ENCODE measurements at regions not wholly inside any gene's neighbourhood (a gene's known extent, or its start where the extent isn't known, plus 50 kb on each side); places are given as distances from the start of the nearest gene placed in this dataset.

DNA sequence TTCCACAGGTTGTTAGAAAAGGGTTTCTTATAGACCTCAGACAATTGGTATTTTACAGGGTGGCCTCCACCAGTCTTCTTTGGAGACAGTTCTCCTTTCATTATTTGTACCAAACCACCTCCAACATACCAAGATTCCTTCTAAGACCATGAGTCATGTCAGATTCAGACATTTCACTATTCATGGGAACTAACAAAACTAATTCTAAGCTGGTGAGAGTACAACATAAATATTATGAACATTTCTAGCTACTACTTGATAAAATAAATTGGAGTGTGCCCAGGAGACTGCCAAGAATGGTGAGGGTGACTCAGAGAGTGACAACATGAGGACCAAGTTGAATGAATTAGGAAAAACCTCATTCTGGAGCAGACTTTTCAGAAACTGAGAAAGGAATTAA, 494.6 kb upstream of the LRRC4C start:
- CTCF ChIA-PET, result no interaction called here
- POLR2A ChIA-PET, result no interaction called here

DNA sequence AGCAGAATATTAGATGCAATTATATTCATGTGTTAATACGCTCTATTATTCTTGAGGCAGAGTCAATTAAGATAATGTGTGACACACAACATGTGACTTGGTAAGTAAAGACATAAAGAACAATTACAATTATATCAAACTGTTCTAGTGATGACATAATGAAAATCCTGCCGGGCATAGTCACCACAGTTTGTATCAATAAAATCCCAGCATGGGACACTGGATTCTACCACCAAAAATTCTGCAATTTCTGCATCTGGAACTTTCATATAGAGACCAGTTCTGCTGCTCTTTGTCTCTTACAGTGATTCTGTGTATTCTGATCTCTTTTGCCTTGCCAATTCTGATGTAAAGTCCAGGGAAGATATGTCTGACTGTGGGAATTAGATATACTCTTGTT, 495.6 kb upstream of the LRRC4C start:
- POLR2A ChIA-PET, result no interaction called here

DNA sequence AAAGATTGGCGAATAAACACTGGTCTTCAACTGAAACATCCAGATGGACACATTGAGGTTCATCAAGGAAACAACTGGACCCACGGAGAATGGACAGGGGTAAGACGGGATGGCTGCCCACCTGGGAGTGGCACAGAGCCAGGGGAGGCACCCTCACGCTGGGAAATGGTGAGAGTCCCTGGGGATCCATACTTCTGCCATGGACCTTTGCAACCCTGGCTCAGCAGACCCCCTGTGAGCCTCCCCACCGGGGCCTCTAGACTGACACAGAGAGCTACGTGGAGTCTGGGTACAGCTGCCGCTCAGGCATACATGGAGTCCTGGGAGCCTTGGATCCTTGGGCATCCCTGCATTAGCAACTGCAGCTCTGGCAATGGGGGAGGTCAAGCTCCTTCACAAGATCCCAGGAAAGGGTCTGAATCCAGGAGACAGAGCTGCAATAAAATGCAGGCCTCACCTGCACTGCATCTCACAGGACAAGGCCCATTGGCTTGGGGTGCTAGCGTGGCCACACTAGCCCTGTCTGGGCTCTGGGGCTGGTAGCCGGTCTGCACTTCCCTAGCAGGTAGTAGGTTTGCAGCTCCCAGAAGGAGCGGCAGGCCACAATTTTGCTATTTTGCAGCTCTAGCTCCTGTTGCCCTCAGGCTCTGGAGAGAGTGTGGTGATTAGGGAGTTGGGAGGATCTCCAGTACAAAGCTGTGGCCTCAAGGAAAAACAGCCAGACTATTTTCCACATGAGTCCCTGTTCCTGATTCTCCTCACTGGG, 496.4 kb upstream of the LRRC4C start:
- ChIA-PET CTCF (no interaction called here), POLR2A (no interaction called here)

More for the DNA sequence above, 495.6 kb upstream of the LRRC4C start:
- CTCF ChIA-PET, result no interaction called here

DNA sequence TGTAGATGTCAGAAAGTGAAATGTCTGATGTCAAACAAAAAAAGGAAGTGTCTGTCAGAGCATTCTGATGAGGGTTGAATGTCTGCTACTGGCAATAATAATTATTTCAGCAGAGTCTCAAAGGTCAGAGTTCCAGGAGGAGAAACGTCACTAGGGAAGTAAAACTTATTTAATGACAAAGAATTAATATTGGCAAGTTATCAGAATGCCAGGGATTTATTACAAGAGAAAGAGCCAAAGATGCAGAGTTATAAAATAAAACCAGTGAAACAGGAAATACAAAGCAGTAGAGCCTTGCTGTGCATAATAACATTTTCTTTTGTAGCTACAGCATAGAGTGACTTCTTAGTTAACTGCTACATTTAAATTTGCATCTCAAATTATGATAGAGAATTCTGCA, 504.0 kb upstream of the LRRC4C start:
- POLR2A ChIA-PET, result no interaction called here
- CTCF ChIA-PET, result no interaction called here

DNA sequence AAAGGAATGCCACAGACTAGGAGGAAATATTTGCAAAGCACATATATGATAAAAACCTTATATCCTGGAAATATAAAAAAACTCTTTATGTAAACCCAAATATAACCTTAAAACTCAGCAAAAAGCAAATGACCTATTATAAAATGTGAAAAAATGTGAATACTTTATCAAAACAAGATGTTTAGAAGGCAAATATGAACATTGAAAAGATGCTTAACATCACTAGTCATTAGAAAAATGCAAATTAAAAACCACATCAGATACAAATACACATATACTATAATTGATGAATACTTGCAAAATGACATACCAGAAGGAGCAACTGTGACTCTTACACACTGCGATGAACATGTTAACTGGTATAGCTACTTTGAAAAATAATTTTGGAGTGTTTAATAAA, 511.2 kb upstream of the LRRC4C start:
- CTCF ChIA-PET, result no interaction called here

DNA sequence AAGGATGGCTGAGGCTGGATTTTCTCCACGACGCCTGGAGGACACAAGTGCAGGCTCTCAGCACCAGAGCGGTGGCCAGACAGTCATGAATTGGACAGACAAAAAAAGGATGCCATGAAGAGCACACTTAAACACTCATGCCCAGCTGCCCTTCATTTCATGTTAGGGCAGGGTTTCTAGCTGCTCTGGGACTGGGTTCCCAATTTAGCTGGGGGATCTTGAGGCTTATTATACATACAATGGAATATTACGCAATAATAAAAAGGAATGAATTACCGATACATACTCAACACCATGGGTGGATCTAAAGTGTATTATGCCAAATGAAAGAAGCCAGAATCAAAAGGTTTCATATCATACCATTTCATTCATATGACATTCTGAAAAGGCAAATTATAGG, 512.1 kb upstream of the LRRC4C start:
- POLR2A ChIA-PET, result no interaction called here
- CTCF ChIA-PET, result no interaction called here

More for the DNA sequence above, 511.2 kb upstream of the LRRC4C start:
- POLR2A ChIA-PET, result no interaction called here

DNA sequence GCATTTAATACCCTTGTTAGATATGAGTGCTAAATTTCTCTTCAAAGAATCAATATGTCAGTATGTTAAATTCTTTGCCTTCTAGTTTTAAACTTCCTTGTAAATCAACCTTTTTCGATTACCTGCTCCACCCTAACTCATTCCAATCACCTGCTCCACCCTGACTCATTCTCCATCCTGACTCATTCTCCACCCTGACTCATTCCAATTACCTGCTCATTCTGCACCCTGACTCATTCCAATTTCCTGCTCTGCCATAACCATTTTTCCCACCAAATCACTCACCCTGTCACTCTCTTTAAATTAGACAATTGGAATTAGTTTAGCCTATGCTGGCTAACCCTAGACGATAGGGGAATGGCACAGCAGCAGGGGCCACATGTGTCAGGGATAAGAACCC, 519.5 kb upstream of the LRRC4C start:
- CTCF ChIA-PET, result no interaction called here
- POLR2A ChIA-PET, result no interaction called here

DNA sequence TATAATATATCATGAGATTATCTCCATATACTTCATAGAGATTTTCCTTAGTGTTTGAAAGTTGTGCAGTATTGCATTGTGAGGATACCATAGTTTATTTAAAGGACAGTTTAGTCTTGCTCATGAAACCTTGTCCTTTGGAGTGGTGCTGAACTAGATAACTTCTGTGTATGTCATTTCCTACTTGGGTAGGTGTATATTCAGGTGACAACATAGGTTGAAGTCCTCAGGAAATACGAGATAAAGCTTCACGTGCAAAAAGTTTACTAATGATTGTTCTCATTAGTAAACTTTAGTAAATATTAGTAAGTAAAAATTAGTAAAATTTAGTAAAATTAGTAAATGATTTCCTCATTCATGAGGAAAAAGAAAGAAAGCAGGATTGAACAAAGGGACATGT, 521.3 kb upstream of the LRRC4C start:
- ChIA-PET CTCF (no interaction called here), POLR2A (no interaction called here)

DNA sequence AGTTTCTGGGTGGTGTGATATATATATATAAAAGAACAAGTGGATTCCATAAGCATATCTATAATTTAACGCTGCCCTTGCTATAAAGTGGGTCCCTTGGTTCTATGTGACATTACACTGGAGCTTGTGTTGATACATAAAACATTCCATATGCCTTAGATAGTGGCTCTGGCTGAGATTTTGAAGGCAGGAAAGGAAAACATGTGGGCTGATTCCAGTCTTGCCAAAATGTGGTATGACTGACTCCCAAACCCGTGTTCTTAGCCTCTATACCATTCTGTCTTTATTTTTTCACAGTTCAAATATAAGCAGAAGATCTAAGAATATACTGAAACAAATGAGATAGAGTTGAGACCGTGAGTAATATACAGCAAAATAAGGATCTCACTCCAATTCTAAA, 522.8 kb upstream of the LRRC4C start:
- ChIA-PET CTCF (no interaction called here), POLR2A (no interaction called here)

DNA sequence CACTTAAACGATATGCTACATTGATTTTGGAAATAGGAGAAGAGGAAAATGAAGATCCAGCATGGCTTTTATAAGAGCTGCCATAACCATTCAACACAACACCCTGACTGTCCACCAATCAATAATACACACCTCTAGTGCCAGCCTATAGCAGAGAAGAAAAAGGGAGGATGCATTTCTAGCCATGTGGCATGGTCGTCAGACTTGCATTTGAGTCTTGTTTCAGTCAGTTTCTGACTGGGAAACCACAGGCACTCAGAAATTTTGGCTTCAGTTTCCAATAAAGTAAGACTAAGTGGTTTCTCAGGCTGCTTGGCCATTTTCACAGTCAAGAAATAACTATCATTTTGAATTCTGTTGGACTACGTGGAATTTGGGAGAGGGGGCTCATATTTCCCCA, 523.5 kb upstream of the LRRC4C start:
- ChIA-PET POLR2A (no interaction called here), CTCF (no interaction called here)

DNA sequence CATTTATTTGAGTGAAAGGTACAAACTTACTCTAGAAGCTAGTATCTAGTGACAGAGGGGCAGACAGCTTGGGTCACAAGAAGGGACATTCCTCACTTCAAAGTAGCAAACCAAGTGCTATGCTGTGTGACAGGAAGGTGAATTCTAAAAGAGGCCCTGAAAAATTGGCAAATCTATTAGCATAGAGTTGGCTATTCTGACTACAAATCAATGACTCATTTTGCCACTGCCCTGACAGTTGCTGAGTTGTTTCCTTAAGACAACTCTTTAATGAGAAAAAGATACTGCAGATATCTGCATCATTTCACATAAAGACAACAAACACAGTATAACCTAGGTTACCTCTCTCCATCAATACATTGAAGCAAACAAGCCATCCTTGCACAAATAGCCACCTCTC, 524.0 kb upstream of the LRRC4C start:
- ChIA-PET CTCF (no interaction called here), POLR2A (no interaction called here)

DNA sequence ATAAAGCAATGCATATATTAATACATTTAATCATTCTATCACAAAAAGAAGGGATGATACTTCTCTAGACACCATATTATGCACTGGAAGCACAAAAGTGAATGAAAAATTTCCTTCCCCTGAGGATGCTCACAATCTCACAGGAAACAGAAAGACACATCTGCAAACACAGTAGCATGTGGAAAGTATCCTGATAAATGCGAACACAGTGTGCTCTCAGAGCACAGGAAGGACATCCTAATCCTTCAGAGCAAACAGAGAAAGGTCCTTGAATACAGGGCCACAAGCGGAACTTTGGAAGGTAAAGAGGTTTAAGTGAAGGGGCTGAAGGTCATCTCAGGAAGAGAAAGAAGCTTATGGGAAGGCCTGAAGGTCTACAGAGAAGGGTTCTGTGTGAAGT, 524.6 kb upstream of the LRRC4C start:
- CTCF ChIA-PET, result no interaction called here

DNA sequence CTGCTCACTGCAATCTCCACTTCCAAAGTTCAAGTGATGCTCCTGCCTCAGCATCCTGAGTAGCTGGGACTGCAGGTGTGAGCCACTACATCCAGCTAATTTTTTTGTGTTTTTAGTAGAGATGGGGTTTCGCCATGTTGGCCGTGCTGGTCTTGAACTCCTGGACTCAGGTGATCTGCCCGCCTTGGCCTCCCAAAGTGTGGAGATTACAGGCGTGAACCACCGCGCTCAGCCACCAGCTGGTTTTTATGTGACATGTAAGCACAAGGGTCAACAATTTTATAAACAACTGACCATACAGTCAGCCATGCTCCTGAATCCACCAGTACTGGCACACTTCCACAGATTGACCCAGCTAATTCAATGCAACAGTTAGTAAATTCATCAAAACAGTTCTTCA, 526.3 kb upstream of the LRRC4C start:
- ChIA-PET CTCF (no interaction called here), POLR2A (no interaction called here)

More for the DNA sequence above, 524.6 kb upstream of the LRRC4C start:
- POLR2A ChIA-PET, result no interaction called here

DNA sequence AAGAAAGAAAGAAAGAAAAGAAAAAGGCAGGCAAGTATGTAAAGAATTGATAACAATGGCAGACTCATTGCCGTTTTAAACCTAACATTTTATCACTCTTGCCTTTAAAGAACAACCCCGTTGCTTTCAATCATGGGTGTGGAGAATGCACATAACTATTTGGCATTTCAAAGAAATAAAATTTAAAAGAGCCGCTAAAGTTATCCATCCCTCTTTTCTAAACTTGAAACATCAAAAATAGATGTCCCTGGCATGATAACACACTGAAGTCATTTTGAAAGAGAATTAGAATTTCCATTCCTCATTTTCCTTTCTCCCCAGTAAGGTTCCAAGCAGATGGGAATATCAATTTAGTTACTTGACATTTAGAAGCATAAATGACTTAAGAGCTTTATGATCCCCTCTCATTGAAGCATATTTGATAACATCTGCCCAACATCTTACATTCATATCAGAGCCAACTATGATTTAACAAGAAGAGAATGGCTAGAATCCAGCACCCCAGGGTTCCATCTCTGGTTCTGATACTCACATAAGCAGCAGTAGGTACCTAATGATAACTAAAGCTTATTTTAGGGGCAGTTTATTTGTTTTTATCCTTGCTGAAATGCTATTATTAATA, 529.6 kb upstream of the LRRC4C start:
- ChIA-PET POLR2A (no interaction called here), CTCF (no interaction called here)

DNA sequence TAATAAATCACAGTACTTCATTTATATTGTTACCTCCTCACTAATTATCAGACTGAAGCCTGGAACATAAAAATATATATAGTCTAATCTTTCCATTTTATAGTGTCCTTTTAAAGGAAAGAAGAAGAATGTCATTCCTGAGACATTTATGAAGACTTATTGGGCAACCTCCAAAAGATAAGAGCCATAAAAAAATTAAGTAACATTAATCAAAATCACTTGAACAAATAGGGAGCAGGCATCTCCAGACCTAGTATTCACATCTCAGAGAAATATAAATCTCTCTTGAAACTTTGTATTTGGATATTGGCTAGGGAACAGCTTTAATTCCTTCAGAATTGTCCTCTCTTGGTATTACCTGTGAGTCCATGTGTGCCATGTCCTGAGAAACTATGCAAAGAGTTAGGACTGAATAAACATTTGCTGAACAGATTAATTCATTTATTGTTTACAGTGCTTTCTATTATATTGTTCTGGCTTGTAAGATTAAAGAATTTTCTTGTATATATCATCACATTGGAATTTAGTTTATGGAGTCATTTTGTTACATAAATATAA, 530.5 kb upstream of the LRRC4C start:
- CTCF ChIA-PET, result no interaction called here
- POLR2A ChIA-PET, result no interaction called here

DNA sequence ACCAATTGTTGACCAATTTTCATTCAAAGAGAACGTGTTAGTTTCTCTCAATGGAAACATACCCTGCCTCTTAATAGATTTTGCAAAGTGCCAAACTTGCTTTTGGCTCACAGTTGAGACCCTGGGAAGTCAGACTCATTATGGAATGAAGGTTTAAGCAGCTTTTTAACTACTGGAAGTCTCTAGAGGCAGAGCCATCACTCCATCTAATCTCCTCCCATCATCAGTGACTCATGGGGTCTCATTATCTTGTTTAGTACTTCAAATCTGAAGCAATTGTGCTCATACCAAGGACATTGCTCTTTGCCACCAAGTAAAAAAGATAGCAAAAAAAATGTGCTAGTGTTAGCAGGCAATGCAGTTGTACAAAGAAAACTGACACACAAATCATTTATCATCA, 537.1 kb upstream of the LRRC4C start:
- ChIA-PET POLR2A (no interaction called here), CTCF (no interaction called here)

DNA sequence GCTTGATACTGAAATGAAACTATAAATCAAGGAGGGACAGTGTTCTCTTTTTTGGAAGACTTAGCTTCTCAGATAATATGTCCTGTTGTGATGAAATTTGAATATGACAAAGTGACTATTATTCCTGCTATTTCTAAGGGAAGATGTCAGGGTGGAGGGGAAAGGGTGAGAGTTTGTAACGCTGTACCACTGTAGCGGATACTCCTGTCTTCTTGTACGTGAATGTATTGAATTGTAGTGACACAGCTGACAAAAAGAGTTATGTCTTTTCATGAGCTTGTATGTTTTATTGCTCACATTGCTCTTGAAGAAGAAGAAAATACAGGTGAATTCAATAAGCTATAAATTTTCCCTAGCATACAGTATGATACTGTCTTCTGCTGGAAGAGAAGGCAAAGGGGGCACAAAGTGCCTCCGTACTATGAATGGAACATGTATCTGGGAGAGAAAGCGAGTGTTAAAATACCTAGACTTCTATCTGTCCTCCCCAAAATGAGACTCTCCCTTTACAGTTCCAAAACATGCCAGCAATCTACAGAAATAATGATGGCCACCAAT, 538.5 kb upstream of the LRRC4C start:
- ChIA-PET CTCF (no interaction called here), POLR2A (no interaction called here)

DNA sequence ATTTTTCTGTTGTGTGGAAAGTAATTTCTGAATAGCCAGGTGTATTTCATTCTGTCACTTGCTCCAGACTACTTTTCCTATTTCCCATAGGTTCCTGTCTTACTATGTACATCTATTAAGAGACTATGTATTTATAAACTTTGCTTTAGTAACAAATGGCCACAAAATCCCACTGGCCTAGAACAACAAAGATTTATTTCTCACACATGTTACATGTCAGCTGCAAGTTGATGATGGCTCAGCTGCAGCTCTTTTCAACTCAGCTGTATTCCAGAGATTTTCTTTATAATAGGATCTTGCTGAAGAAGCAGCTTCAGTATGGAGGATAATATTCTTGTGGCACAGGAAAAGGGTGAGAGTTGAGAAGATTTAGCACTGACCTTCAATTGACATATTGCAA, 539.6 kb upstream of the LRRC4C start:
- POLR2A ChIA-PET, result no interaction called here
- CTCF ChIA-PET, result no interaction called here

DNA sequence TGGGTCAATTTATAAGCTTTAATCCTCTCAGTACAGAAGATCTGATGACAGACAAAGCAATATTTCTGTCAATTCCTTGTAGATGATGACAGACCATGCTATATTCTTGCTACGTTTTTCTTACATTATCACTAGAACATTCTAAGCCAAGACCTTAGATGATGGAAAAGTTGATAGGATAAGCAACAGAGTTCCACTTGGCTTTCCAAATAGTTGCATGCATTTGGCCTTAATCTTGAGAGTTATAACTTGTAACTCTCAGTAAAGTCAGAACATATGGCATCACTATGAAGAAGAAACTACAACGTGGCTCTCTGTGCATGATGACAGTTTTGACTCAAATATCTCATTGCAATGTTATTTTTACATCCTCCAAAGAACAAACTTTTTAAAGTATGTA, 544.3 kb upstream of the LRRC4C start:
- CTCF ChIA-PET, result no interaction called here

DNA sequence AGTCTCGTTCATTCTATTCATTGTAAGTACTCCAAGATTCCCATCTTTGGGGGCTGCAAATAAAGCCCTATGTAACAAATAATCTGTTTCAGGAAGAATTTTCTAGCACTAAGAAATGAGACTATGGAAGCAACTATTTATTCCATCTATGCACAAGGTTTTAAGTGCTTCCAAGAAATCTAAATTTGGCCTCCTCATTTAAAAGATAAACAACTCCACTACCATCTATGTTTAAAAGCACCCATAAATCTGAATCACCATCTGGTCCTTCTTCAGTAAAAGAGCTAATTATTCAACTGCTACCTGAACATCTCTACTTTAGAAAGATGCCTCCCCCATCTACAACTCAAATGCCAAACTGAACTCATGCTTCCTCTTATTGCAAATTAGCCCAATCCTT, 547.3 kb upstream of the LRRC4C start:
- CTCF ChIA-PET, result no interaction called here
- POLR2A ChIA-PET, result no interaction called here

More for the DNA sequence above, 544.3 kb upstream of the LRRC4C start:
- POLR2A ChIA-PET, result no interaction called here

DNA sequence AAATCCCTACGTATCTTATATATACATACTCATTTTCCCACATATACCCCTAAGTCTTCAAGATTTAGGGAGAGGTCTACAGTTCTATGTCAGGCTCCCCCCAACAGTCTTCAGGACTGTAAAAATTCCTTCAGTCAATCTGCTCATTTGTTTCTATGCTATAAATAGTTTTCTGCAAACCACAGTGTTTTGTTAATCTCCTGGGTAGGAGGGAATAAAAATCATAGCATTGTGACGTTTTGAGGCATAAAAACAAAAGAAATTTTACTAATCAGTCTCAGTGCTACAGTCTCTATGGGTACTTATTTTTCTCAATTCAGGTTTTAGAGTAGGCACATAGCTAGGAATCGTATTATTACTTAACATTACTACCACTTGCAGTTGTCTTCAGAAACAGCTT, 552.8 kb upstream of the LRRC4C start:
- ChIA-PET CTCF (no interaction called here), POLR2A (no interaction called here)

DNA sequence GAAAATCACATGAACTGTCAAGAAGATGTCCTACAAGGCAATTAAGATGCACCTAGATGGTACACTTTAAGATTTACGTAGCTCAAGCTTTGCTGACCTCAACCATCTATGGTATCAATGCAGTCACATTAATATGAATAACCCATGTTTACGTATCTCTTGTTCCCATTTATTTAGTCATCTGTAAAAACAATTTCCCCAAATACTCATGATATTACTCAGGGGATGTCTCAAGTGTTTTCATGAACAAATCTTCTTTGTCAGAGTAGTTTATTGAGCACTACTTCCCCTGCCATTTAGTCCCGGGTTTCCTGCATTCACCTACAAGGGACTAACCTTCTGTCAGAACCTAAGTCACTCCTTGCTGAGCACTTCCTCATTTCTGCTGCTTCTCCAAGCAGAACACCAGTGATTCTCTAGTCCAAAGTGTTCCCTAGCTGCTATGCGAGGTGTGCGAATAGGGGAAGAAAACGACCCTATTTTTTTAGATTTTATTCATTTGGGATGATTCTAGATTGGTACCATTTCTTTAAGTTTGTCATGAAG, 554.3 kb upstream of the LRRC4C start:
- ChIA-PET POLR2A (no interaction called here), CTCF (no interaction called here)
